ENCODE measurements at regions not wholly inside any gene's neighbourhood (a gene's known extent, or its start where the extent isn't known, plus 50 kb on each side); places are given as distances from the start of the nearest gene placed in this dataset.

- no peak for TF ChIP-seq POLR2AphosphoS5 (IDR thresholded peaks at IDR 0.05; ENCODE audit: low read depth, low read length)
- TF ChIP-seq POLR2A (IDR thresholded peaks at IDR 0.05; ENCODE audit: low read depth, low read length), result no peak
- TF ChIP-seq TAF1 (IDR thresholded peaks at IDR 0.05; ENCODE audit: borderline replicate concordance, low read depth, low read length), result no peak
These were observed 330.5 kb upstream of the AADAT start for GRCh38 chr4:170420255-170420693.
